SK-N-SH (cell line): ENCODE measurements at regions not wholly inside any gene's neighbourhood (a gene's known extent, or its start where the extent isn't known, plus 50 kb on each side); places are given as distances from the start of the nearest gene placed in this dataset.

Source experiments
- CTCF ChIA-PET: fragments of 300-600, 350-600 bp; formaldehyde crosslinking; extraction: SDS; loops from one replicate; lab custom pipeline; 2021; lab: Yijun Ruan, JAX
- POLR2A ChIA-PET: fragments of 350-600 bp; sonication (Branson Sonifier 250); formaldehyde crosslinking; extraction: SDS; loops from one replicate; lab custom pipeline; 2020; ENCODE audit warnings: antibody characterized with exemption, inconsistent platforms; lab: Yijun Ruan, JAX
- DNase-seq: peaks from one replicate; pipeline ENCODE4 v3.0.0; 2012
- H2AFZ ChIP-seq: fragments of 200-600 bp; sonication (generic); 2 replicates; pipeline ENCODE4 v1.8.1; 2016; ENCODE audit warnings: antibody characterized with exemption, mild to moderate bottlenecking, low read depth
- H3F3A ChIP-seq: fragments of 200-600 bp; sonication (generic); replicated peaks from 2 replicates; pipeline ENCODE3; 2016; ENCODE audit warnings: antibody characterized with exemption, mild to moderate bottlenecking; ENCODE audit not compliant: insufficient read depth
- H3K27ac ChIP-seq, 2 experiments: fragments of 200-500 bp in 1 of 2; fragments of 200-600 bp in 1 of 2; sonication (Bioruptor generic) in 1 of 2; sonication (generic), shearing (Covaris generic) in 1 of 2; 2 replicates each; pipeline versions ENCODE4 v1.5.1 to v1.6.1; 2014 to 2016; ENCODE audit warnings: low read depth in 2 of 2, inconsistent platforms in 1 of 2, low read length in 1 of 2, mild to moderate bottlenecking in 1 of 2, mixed read lengths in 1 of 2
- H3K27me3 ChIP-seq: fragments of 200-600 bp; sonication (generic), shearing (Covaris generic); 2 replicates; pipeline ENCODE4 v1.6.1; 2016; ENCODE audit warnings: mixed run types; ENCODE audit not compliant: insufficient read depth
- H3K36me3 ChIP-seq, 2 experiments: fragments of 200-500 bp in 1 of 2; fragments of 200-600 bp in 1 of 2; sonication (Bioruptor generic) in 1 of 2; sonication (generic) in 1 of 2; replicated peaks in 1 of 2; 2 replicates each; pipeline versions ENCODE3 to v1.5.1; 2014 to 2016; ENCODE audit warnings: low read length in 1 of 2, mild to moderate bottlenecking in 1 of 2; ENCODE audit not compliant: insufficient read depth in 2 of 2, control insufficient read depth in 1 of 2
- H3K4me1 ChIP-seq, 2 experiments: fragments of 200-500 bp in 1 of 2; fragments of 200-600 bp in 1 of 2; sonication (Bioruptor generic) in 1 of 2; sonication (generic), shearing (Covaris generic) in 1 of 2; 2 replicates each; pipeline versions ENCODE4 v1.5.1 to v1.6.1; 2014 to 2016; ENCODE audit warnings: low read depth in 1 of 2, low read length in 1 of 2, mixed run types in 1 of 2; ENCODE audit not compliant: insufficient read depth in 2 of 2, control insufficient read depth in 1 of 2
- H3K4me2 ChIP-seq: fragments of 200-600 bp; sonication (generic), shearing (Covaris generic); 2 replicates; pipeline ENCODE4 v1.6.1; 2017; ENCODE audit warnings: mixed run types
- H3K4me3 ChIP-seq, 2 experiments: fragments of 200-500 bp in 1 of 2; fragments of 200-600 bp in 1 of 2; sonication (Bioruptor generic) in 1 of 2; sonication (generic), shearing (Covaris generic) in 1 of 2; 2 replicates each; pipeline versions ENCODE4 v1.5.1 to v1.8.1; 2014 to 2016; ENCODE audit warnings: low read depth in 2 of 2, inconsistent platforms in 1 of 2, low read length in 1 of 2, mild to moderate bottlenecking in 1 of 2, mixed read lengths in 1 of 2, moderate library complexity in 1 of 2
- H3K79me2 ChIP-seq: fragments of 200-600 bp; sonication (generic); 2 replicates; pipeline ENCODE4 v1.8.1; 2017; ENCODE audit warnings: mild to moderate bottlenecking; ENCODE audit not compliant: insufficient read depth
- H3K9ac ChIP-seq: fragments of 200-600 bp; sonication (generic); 2 replicates; pipeline ENCODE4 v1.6.1; 2017; ENCODE audit warnings: mixed run types
- H3K9me2 ChIP-seq: fragments of 200-600 bp; sonication (generic); 2 replicates; pipeline ENCODE4 v1.6.1; 2017; ENCODE audit warnings: mixed run types
- H3K9me3 ChIP-seq: fragments of 200-600 bp; sonication (generic); 2 replicates; pipeline ENCODE4 v1.6.1; 2017; ENCODE audit warnings: mixed run types, mild to moderate bottlenecking, moderate library complexity
- H4K20me1 ChIP-seq: fragments of 200-600 bp; sonication (generic); 2 replicates; pipeline ENCODE4 v1.6.1; 2017; ENCODE audit warnings: mild to moderate bottlenecking, mixed run types; ENCODE audit not compliant: insufficient read depth
- ELF1 ChIP-seq: IDR thresholded peaks from 2 replicates; pipeline ENCODE4 v1.4.0; 2012
- EP300 ChIP-seq, 2 experiments: IDR thresholded peaks; 2 replicates each; pipeline versions ENCODE4 v1.4.0 to v1.6.1; 2012; ENCODE audit warnings: borderline replicate concordance in 1 of 2, low read depth in 1 of 2, low read length in 1 of 2
- FOXM1 ChIP-seq: IDR thresholded peaks from 2 replicates; pipeline ENCODE4 v1.4.0; 2012; ENCODE audit warnings: low read depth, mild to moderate bottlenecking
- GABPA ChIP-seq: IDR thresholded peaks from 2 replicates; pipeline ENCODE4 v1.4.0; 2012; ENCODE audit warnings: low read depth, mild to moderate bottlenecking
- GATA2 ChIP-seq: sonication (generic); formaldehyde crosslinking; IDR thresholded peaks from 2 replicates; pipeline ENCODE4 v1.5.0; 2020; ENCODE audit warnings: mild to moderate bottlenecking, missing genetic modification reagents
- IRF3 ChIP-seq: fragments of 150-350 bp; IDR thresholded peaks from 2 replicates; pipeline ENCODE4 v1.6.1; 2016; ENCODE audit warnings: mild to moderate bottlenecking, low read depth, low read length
- NFIC ChIP-seq: IDR thresholded peaks from 2 replicates; pipeline ENCODE4 v1.4.0; 2012; ENCODE audit warnings: borderline replicate concordance
- NRF1 ChIP-seq: IDR thresholded peaks from 2 replicates; pipeline ENCODE4 v1.6.1; 2012; ENCODE audit warnings: low read depth, mild to moderate bottlenecking, low read length
- PBX3 ChIP-seq: IDR thresholded peaks from 2 replicates; pipeline ENCODE4; 2012
- POLR2AphosphoS5 ChIP-seq: IDR thresholded peaks from 2 replicates; pipeline ENCODE4 v1.6.1; 2012; ENCODE audit warnings: low read depth, low read length
- RAD21 ChIP-seq: IDR thresholded peaks from 2 replicates; pipeline ENCODE4 v1.6.1; 2012; ENCODE audit warnings: mild to moderate bottlenecking, low read length
- RXRA ChIP-seq: IDR thresholded peaks from 2 replicates; pipeline ENCODE4 v1.4.0; 2012; ENCODE audit warnings: low read depth, mild to moderate bottlenecking, borderline replicate concordance
- SIN3A ChIP-seq: IDR thresholded peaks from 2 replicates; pipeline ENCODE4 v1.6.1; 2012; ENCODE audit warnings: low read depth, mild to moderate bottlenecking, low read length, moderate library complexity, borderline replicate concordance
- SMC3 ChIP-seq: IDR thresholded peaks from 2 replicates; pipeline ENCODE4 v1.6.1; 2012; ENCODE audit warnings: low read depth, low read length, improper control_type of control experiment
- TAF1 ChIP-seq: IDR thresholded peaks from 2 replicates; pipeline ENCODE4 v1.6.1; 2012; ENCODE audit warnings: low read depth, mild to moderate bottlenecking, low read length, moderate library complexity, borderline replicate concordance
- TCF12 ChIP-seq: IDR thresholded peaks from 2 replicates; pipeline ENCODE4 v1.4.0; 2012
- TEAD4 ChIP-seq: IDR thresholded peaks from 2 replicates; pipeline ENCODE4 v1.4.0; 2012; ENCODE audit warnings: mild to moderate bottlenecking, borderline replicate concordance; ENCODE audit not compliant: insufficient read depth
- YY1 ChIP-seq: IDR thresholded peaks from 2 replicates; pipeline ENCODE4 v1.4.0; 2012; ENCODE audit warnings: low read depth, mild to moderate bottlenecking
- WGBS: methylation state at CpG from one replicate; pipeline ENCODE4 v1.1.6; 2017; ENCODE audit warnings: low lambda C conversion rate; 5-methylcytosine and 5-hydroxymethylcytosine counted together
- TF ChIP-seq, protein P1 (sequence below): fragments of 150-350 bp; IDR thresholded peaks from 2 replicates; pipeline ENCODE4 v1.6.1; 2017; ENCODE audit warnings: antibody characterized with exemption, low read length, low read depth, borderline replicate concordance
- TF ChIP-seq, protein P2 (sequence below): fragments of 200-600 bp; sonication (generic); IDR thresholded peaks from 2 replicates; pipeline ENCODE4 v1.6.1; 2017; ENCODE audit warnings: antibody characterized with exemption, mild to moderate bottlenecking, moderate library complexity

- no peaks in the 10 kb centered on the region for H3K27me3 ChIP-seq
- POLR2A ChIA-PET = no interaction called here
- peak within 1 kb of the TSS; percentile 73 for H3K9ac ChIP-seq
Observed at GRCh38 chr9:29213417-29214153, 1640.3 kb upstream of the C9orf72 start, which contains the start of gene LINGO2. Gene LINGO2, minus strand, starts transcription at chr9:29213601.

DNA sequence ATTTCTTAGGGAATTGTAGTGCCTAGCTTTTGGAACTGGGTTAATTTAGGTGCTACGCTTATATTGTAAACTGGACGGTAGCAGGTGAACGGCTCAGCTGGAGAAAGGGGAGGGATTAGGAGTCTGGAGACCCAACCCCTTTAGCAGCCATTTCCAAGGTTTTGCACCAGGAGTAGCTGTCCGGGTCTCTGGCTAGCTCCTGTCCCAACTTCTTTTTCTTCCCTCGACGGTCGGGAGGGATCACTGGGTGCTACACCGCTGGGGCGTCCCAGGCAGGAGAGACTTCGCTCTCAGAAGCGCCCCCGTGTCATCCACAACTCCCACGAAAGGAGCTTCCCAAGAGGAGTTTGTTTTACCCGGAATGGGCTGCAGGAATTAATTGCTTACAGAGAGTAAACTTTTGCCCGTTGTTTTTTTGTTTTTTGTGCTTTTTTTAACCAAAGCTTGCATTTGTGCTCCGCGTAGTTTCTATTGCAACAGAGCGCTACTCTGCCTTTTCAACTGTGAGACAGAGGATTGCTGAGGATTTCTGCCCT, 1640.9 kb upstream of the C9orf72 start:
- ChIA-PET CTCF (interaction anchor here (0.9 to 3.6 kb wide), 5 partner anchors 17 to 1488 kb away, joined by 3 to 24 read pairs (median 4); no protein-coding TSS in a partner anchor), POLR2A (no interaction called here)
- TF ChIP-seq GABPA (peak; percentile 38; the same call in 1 of the 2 replicates), GATA2 (CRISPR knock-in tag) (no peak), RAD21 (peak; percentile 19; the same call in 1 of the 2 replicates), ELF1 (0 out of 2 replicates have a peak, but pooled peaks have one; percentile 8), IRF3 (no peak), NFIC (peak; percentile 24; the same call in 1 of the 2 replicates), TEAD4 (no peak), TAF1 (peak; percentile 90), SIN3A (peak; percentile 86; the same call in 1 of the 2 replicates), SMC3 (0 out of 2 replicates have a peak, but pooled peaks have one; percentile 9), TCF12 (peak; percentile 6; the same call in 1 of the 2 replicates), PBX3 (peak; percentile 53; the same call in 1 of the 2 replicates), FOXM1 (no peak), EP300 (IDR thresholded peaks at IDR 0.05; ENCODE audit: borderline replicate concordance in 1 of 2, low read depth in 1 of 2, low read length in 1 of 2) (0 out of 4 replicates have a peak, but pooled peaks of 1 of the 2 experiments have one; percentile 24), YY1 (peak; percentile 81; the same call in 1 of the 2 replicates), POLR2AphosphoS5 (peak; percentile 73; the same call in 1 of the 2 replicates), NRF1 (no peak)
- TF ChIP-seq, protein P1, sequence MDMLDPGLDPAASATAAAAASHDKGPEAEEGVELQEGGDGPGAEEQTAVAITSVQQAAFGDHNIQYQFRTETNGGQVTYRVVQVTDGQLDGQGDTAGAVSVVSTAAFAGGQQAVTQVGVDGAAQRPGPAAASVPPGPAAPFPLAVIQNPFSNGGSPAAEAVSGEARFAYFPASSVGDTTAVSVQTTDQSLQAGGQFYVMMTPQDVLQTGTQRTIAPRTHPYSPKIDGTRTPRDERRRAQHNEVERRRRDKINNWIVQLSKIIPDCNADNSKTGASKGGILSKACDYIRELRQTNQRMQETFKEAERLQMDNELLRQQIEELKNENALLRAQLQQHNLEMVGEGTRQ = no peak
- TF ChIP-seq, protein P2, sequence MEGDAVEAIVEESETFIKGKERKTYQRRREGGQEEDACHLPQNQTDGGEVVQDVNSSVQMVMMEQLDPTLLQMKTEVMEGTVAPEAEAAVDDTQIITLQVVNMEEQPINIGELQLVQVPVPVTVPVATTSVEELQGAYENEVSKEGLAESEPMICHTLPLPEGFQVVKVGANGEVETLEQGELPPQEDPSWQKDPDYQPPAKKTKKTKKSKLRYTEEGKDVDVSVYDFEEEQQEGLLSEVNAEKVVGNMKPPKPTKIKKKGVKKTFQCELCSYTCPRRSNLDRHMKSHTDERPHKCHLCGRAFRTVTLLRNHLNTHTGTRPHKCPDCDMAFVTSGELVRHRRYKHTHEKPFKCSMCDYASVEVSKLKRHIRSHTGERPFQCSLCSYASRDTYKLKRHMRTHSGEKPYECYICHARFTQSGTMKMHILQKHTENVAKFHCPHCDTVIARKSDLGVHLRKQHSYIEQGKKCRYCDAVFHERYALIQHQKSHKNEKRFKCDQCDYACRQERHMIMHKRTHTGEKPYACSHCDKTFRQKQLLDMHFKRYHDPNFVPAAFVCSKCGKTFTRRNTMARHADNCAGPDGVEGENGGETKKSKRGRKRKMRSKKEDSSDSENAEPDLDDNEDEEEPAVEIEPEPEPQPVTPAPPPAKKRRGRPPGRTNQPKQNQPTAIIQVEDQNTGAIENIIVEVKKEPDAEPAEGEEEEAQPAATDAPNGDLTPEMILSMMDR = no peak; the same call in 1 of the 2 replicates

More at GRCh38 chr9:29213417-29214153, 1640.3 kb upstream of the C9orf72 start, which contains the start of gene LINGO2:
- Histone ChIP-seq H3F3A (peaks cover 10% of the 10 kb centered on the region), H3K27ac (peak within 1 kb of the TSS; percentile 73 to 83), H4K20me1 (peaks cover 27% of the 10 kb centered on the region), H3K4me1 (peaks cover 12 to 26% of the 10 kb centered on the region in 2 experiments; a peak in 3 of 4 replicates), H3K9me2 (no peaks in the 10 kb centered on the region)
- 0% methylated on average over 25 of the region's 57 CpGs for WGBS
- peak; percentile 67 for TF ChIP-seq NRF1
- TF ChIP-seq RXRA = no peak
- 0 out of 2 replicates have a peak, but pooled peaks have one; percentile 11 for TF ChIP-seq ELF1
- no peak for TF ChIP-seq SMC3
- TF ChIP-seq TAF1 = 0 out of 2 replicates have a peak, but pooled peaks have one; percentile 17
- TF ChIP-seq, all 33 proteins: peak for 3
- Histone ChIP-seq H3K4me3 (peak within 1 kb of the TSS; percentile 92 to 96), H3K9me3 (no peaks in the 10 kb centered on the region), H3K79me2 (peaks cover 95% of the 10 kb centered on the region), H2AFZ (peak within 1 kb of the TSS; percentile 96), H3K4me2 (peak within 1 kb of the TSS; percentile 96), H3K36me3 (no peaks in the 10 kb centered on the region)
- CTCF ChIA-PET = interaction anchor here (0.8 to 3.6 kb wide), 9 partner anchors 17 to 1487 kb away, joined by 3 to 24 read pairs (median 3); no protein-coding TSS in a partner anchor
- peak; percentile 77 for DNase-seq

More for the DNA sequence above, 1640.9 kb upstream of the C9orf72 start:
- no peaks in the 10 kb centered on the region for H3K36me3 ChIP-seq
- 3% methylated on average over 10 of the region's 18 CpGs for WGBS
- H3K79me2 ChIP-seq = peaks cover 89% of the 10 kb centered on the region
- peak overlapping the region; percentile 92 to 96 for H3K4me3 ChIP-seq
- peak overlapping the region; percentile 72 for H3K9ac ChIP-seq
- peaks cover 21% of the 10 kb centered on the region for H4K20me1 ChIP-seq
- peaks cover 8 to 22% of the 10 kb centered on the region in 2 experiments; a peak in 3 of 4 replicates for H3K4me1 ChIP-seq
- H3K9me3 ChIP-seq = no peaks in the 10 kb centered on the region
- peak overlapping the region; percentile 96 for H2AFZ ChIP-seq
- no peaks in the 10 kb centered on the region for H3K27me3 ChIP-seq
- H3K4me2 ChIP-seq = peak overlapping the region; percentile 96
- H3K27ac ChIP-seq = peak overlapping the region; percentile 73 to 83
- H3F3A ChIP-seq = peaks cover 10% of the 10 kb centered on the region
- peak; percentile 81 for DNase-seq
- H3K9me2 ChIP-seq = no peaks in the 10 kb centered on the region
